Naive thymus-derived CD4-positive, alpha-beta T cell (primary cell): ENCODE measurements at regions not wholly inside any gene's neighbourhood (a gene's known extent, or its start where the extent isn't known, plus 50 kb on each side); places are given as distances from the start of the nearest gene placed in this dataset.

ENCODE experiments used
- ATAC-seq: fragments of 150-1000 bp; cut with Tn5 transposase; 2 replicates; pipeline ENCODE4 v1.10.0; 2021; ENCODE audit warnings: mild to moderate bottlenecking, moderate library complexity
- CTCF ChIA-PET: fragments of 350-600 bp; sonication (Branson Sonifier 250); formaldehyde crosslinking; loops from one replicate; lab custom pipeline; 2021; ENCODE audit warnings: antibody characterized with exemption; lab: Charles Lee
- POLR2A ChIA-PET: fragments of 350-600 bp; sonication (Branson Sonifier 250); formaldehyde crosslinking; loops from one replicate; lab custom pipeline; 2021; ENCODE audit warnings: antibody characterized with exemption, inconsistent platforms; lab: Charles Lee
- DNase-seq, 9 donors: peaks; one replicate each; pipeline versions ENCODE4 v3.0.0 to v3.0.0-alpha.2; 2020 to 2022; ENCODE audit warnings: mixed read lengths in 1 of 9
- H3K27ac ChIP-seq: one replicate; pipeline ENCODE4 v1.7.0; 2013; ENCODE audit warnings: mild to moderate bottlenecking, low read depth, low read length, moderate library complexity
- H3K27me3 ChIP-seq, 2 donors: one replicate each; pipeline ENCODE4 v1.7.0; 2013; ENCODE audit warnings: low read length in 2 of 2, mild to moderate bottlenecking in 2 of 2, moderate library complexity in 2 of 2; ENCODE audit not compliant: control insufficient read depth in 2 of 2, insufficient read depth in 2 of 2
- H3K36me3 ChIP-seq, 3 experiments: 1 replicate in 2 of 3; 2 replicates in 1 of 3; pipeline ENCODE4 v1.7.0; 2013; ENCODE audit warnings: low read length in 3 of 3, mild to moderate bottlenecking in 3 of 3, moderate library complexity in 1 of 3; ENCODE audit not compliant: insufficient read depth in 3 of 3, control insufficient read depth in 2 of 3
- H3K4me1 ChIP-seq, 2 donors: one replicate each; pipeline ENCODE4 v1.7.0; 2013; ENCODE audit warnings: low read length in 2 of 2, mild to moderate bottlenecking in 2 of 2, moderate library complexity in 1 of 2; ENCODE audit not compliant: control insufficient read depth in 2 of 2, insufficient read depth in 2 of 2
- H3K4me3 ChIP-seq: 2 replicates; pipeline ENCODE4 v1.7.0; 2013; ENCODE audit warnings: mild to moderate bottlenecking, low read length
- H3K9me3 ChIP-seq, 3 experiments: 1 replicate in 2 of 3; 2 replicates in 1 of 3; pipeline ENCODE4 v1.7.0; 2013; ENCODE audit warnings: low read length in 3 of 3; ENCODE audit not compliant: control insufficient read depth in 2 of 3
- H3K27ac Mint-ChIP-seq, 9 donors: one replicate each; pipeline ENCODE4 v1.8.0; 2020 to 2022; ENCODE audit warnings: mixed read lengths in 9 of 9, mild to moderate bottlenecking in 8 of 9, moderate library complexity in 5 of 9, inconsistent platforms in 2 of 9
- H3K27me3 Mint-ChIP-seq, 5 donors: one replicate each; pipeline ENCODE4 v1.8.0; 2021 to 2022; ENCODE audit warnings: mixed read lengths in 5 of 5, mild to moderate bottlenecking in 1 of 5
- H3K36me3 Mint-ChIP-seq, 5 donors: one replicate each; pipeline ENCODE4 v1.8.0; 2020 to 2022; ENCODE audit warnings: mixed read lengths in 5 of 5, mild to moderate bottlenecking in 3 of 5, inconsistent platforms in 1 of 5
- H3K4me1 Mint-ChIP-seq, 7 donors: one replicate each; pipeline ENCODE4 v1.8.0; 2020 to 2022; ENCODE audit warnings: mixed read lengths in 7 of 7, mild to moderate bottlenecking in 3 of 7, inconsistent platforms in 1 of 7
- H3K4me3 Mint-ChIP-seq, 10 donors: one replicate each; pipeline ENCODE4 v1.8.0; 2020 to 2022; ENCODE audit warnings: mild to moderate bottlenecking in 10 of 10, mixed read lengths in 10 of 10, moderate library complexity in 6 of 10, inconsistent platforms in 2 of 10
- H3K9me3 Mint-ChIP-seq, 11 donors: one replicate each; pipeline ENCODE4 v1.8.0; 2020 to 2022; ENCODE audit warnings: mixed read lengths in 11 of 11, mild to moderate bottlenecking in 4 of 11, inconsistent platforms in 1 of 11, moderate library complexity in 1 of 11
- intact Hi-C, 2 donors: fragments of 100-400 bp; cut with micrococcal nuclease; formaldehyde crosslinking; loops; one replicate each; pipeline ENCODE4 v1.15.1; 2023

DNA sequence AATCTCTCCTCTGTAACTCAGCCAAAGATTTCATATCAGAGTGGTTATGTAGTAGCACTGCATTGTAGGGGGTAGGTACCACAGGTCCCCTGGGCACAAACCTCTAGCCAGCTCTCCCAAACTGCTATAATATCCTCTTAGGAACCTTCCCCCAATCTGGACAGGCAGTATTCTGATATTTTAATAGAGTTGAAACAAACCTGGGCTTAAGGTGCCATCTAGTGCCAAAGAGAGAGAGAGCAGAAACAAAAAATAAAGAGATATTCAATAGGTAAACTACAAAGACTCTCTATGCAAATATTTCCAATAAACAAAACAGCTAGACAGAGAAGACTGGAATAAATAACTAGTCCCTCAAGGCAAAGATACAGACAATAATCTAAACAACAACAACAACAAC, 1070.0 kb downstream of the CDH11 start:
- Histone ChIP-seq H3K27me3 (no peaks in the 10 kb centered on the region), H3K27ac (no peak overlapping the region), H3K4me1 (no peaks in the 10 kb centered on the region), H3K9me3 (peaks cover 0 to 4% (median 1%) of the 10 kb centered on the region in 3 experiments), H3K36me3 (no peaks in the 10 kb centered on the region), H3K4me3 (no peak overlapping the region)
- Mint-ChIP-seq H3K27me3 (no peaks in the 10 kb centered on the region), H3K4me3 (no peak overlapping the region), H3K9me3 (peaks cover 0 to 36% (median 11%) of the 10 kb centered on the region in 11 donors), H3K4me1 (no peaks in the 10 kb centered on the region), H3K27ac (no peak overlapping the region), H3K36me3 (no peaks in the 10 kb centered on the region)
- POLR2A ChIA-PET = no interaction called here
- CTCF ChIA-PET = no interaction called here
- intact Hi-C loops = no loop called here
- ATAC-seq = no peak
- DNase-seq = no peak

DNA sequence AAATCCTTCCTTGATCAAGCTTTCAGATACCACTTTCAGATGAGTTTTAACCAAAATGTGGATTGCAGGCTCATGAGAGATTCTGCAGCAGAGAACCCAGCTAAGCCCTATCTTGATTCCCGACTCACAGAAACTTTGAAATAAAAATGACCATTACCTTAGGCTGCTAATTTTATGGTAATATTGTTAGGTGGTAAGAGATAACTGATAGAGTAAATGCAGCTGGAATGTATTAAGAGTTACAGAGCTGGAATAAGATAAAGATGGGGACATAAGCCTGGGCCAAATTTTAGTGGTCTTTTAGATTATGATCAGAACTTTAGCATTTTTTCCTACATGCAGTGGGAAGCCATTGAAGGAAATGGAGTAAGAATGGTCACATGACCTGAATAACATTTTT, 1074.0 kb downstream of the CDH11 start:
- Mint-ChIP-seq H3K27ac (no peak overlapping the region), H3K36me3 (peaks cover 0 to 4% (median 0%) of the 10 kb centered on the region in 5 donors), H3K4me1 (no peaks in the 10 kb centered on the region), H3K27me3 (no peaks in the 10 kb centered on the region), H3K9me3 (peaks cover 3 to 39% (median 13%) of the 10 kb centered on the region in 11 donors), H3K4me3 (no peak overlapping the region)
- Histone ChIP-seq H3K4me3 (no peak overlapping the region), H3K27me3 (no peaks in the 10 kb centered on the region), H3K36me3 (no peaks in the 10 kb centered on the region), H3K27ac (no peak overlapping the region), H3K4me1 (no peaks in the 10 kb centered on the region), H3K9me3 (no peaks in the 10 kb centered on the region)
- no peak for DNase-seq
- POLR2A ChIA-PET = no interaction called here
- CTCF ChIA-PET = no interaction called here
- intact Hi-C loops = no loop called here
- no peak for ATAC-seq

DNA sequence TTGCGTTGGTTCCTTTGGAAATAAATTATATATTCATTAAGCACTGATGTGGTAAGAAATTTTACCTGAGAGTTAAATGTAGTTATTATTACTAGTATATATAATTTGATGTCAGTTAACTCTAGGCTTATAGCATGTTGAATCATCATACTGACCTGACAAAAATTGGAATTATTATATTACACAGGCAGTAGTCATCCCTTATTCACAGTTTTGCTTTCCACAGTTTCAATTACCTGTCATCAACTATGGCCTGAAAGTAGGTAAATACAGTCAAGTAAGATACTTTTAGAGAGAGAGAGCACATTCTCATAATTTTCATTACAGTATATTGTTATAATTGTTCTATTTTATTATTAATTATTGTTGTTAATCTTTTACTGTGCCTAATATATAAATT, 1074.7 kb downstream of the CDH11 start:
- Mint-ChIP-seq H3K4me1 (no peaks in the 10 kb centered on the region), H3K36me3 (peaks cover 0 to 4% (median 0%) of the 10 kb centered on the region in 5 donors), H3K9me3 (peaks cover 3 to 38% (median 13%) of the 10 kb centered on the region in 11 donors), H3K27ac (no peak overlapping the region), H3K4me3 (no peak overlapping the region), H3K27me3 (no peaks in the 10 kb centered on the region)
- H3K36me3 ChIP-seq = no peaks in the 10 kb centered on the region
- no peaks in the 10 kb centered on the region for H3K27me3 ChIP-seq
- H3K4me1 ChIP-seq = no peaks in the 10 kb centered on the region
- ChIA-PET CTCF (no interaction called here), POLR2A (no interaction called here)
- no peak overlapping the region for H3K27ac ChIP-seq
- H3K4me3 ChIP-seq = no peak overlapping the region
- DNase-seq (no peak), ATAC-seq (no peak)
- H3K9me3 ChIP-seq = no peaks in the 10 kb centered on the region
- intact Hi-C loops = no loop called here

DNA sequence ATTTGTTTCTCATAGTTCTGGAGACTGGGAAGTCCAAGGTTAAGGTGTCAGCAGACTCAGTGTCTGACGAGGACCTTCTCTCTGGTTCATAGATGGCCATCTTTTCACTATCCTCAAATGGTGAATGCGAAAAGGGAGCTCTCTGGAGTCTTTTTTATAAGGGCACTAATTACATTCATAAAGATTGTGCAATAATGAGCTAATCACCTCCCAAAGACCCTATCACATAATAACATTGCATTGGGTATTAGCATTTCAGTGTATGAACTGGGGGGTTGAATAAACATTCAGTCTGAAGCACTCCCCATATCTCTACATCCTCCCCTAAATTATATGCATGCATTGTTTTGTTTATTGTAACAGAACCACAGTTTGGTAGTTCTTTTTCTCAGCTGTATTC, 1086.5 kb downstream of the CDH11 start:
- Mint-ChIP-seq H3K4me3 (no peak overlapping the region), H3K36me3 (no peaks in the 10 kb centered on the region), H3K27ac (no peak overlapping the region), H3K27me3 (no peaks in the 10 kb centered on the region), H3K4me1 (no peaks in the 10 kb centered on the region), H3K9me3 (peaks cover 3 to 43% (median 14%) of the 10 kb centered on the region in 11 donors)
- ChIA-PET CTCF (no interaction called here), POLR2A (no interaction called here)
- ATAC-seq (no peak), DNase-seq (no peak)
- Histone ChIP-seq H3K4me1 (no peaks in the 10 kb centered on the region), H3K27me3 (no peaks in the 10 kb centered on the region), H3K27ac (no peak overlapping the region), H3K36me3 (no peaks in the 10 kb centered on the region), H3K9me3 (no peaks in the 10 kb centered on the region), H3K4me3 (no peak overlapping the region)
- intact Hi-C loops = no loop called here

DNA sequence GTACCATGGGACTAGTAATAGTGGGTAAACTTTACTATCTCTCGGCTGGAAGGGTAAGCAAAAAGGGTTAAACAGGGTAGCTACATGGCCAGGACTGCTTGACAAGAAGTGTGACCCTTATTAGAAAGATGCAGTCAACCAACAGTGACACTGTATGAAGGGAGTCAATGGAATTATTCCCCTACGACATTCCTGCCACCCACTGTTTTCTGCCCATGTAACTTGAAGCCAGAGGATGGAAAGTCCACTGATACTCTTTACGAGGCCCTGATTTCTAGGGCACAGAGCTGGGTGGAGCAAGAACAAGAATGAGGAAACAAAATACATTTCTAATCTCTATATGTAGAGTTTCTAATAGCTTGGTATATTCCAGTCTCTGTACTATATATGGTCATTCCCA, 1102.5 kb downstream of the CDH11 start:
- Mint-ChIP-seq H3K9me3 (peaks cover 2 to 38% (median 11%) of the 10 kb centered on the region in 11 donors), H3K27me3 (no peaks in the 10 kb centered on the region), H3K27ac (no peak overlapping the region), H3K4me1 (no peaks in the 10 kb centered on the region), H3K36me3 (no peaks in the 10 kb centered on the region), H3K4me3 (no peak overlapping the region)
- intact Hi-C loops = no loop called here
- Histone ChIP-seq H3K27me3 (no peaks in the 10 kb centered on the region), H3K4me1 (no peaks in the 10 kb centered on the region), H3K4me3 (no peak overlapping the region), H3K27ac (no peak overlapping the region), H3K9me3 (no peaks in the 10 kb centered on the region), H3K36me3 (no peaks in the 10 kb centered on the region)
- no peak for DNase-seq
- ChIA-PET POLR2A (no interaction called here), CTCF (no interaction called here)
- no peak for ATAC-seq

DNA sequence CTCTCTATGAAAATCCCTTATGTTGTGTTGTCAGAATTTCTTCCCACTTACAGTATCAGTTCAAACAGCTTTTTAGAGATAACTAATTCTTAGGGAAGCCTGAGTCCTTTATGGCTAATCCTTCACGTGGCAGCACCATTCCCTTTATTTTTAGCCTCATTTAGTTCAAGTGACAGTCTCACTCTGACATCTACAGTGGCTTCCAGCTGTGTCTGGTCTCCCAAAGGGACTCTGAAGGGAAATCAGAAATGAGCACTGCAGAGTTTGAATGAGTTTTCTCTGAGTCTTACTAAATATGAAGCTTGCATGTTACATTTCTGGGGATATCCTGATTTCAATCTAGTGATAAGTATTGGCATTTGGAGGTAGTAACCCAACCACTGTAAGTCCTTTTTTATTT, 1104.1 kb downstream of the CDH11 start:
- H3K27me3 ChIP-seq = no peaks in the 10 kb centered on the region
- H3K27me3 Mint-ChIP-seq = no peaks in the 10 kb centered on the region
- H3K4me1 Mint-ChIP-seq = no peaks in the 10 kb centered on the region
- POLR2A ChIA-PET = no interaction called here
- no peak overlapping the region for H3K27ac Mint-ChIP-seq
- H3K4me3 Mint-ChIP-seq = no peak overlapping the region
- no peak overlapping the region for H3K4me3 ChIP-seq
- no peaks in the 10 kb centered on the region for H3K4me1 ChIP-seq
- no peaks in the 10 kb centered on the region for H3K36me3 ChIP-seq
- intact Hi-C loops = no loop called here
- H3K27ac ChIP-seq = no peak overlapping the region
- H3K9me3 Mint-ChIP-seq = peaks cover 4 to 38% (median 10%) of the 10 kb centered on the region in 11 donors
- H3K36me3 Mint-ChIP-seq = peaks cover 0 to 3% (median 0%) of the 10 kb centered on the region in 5 donors
- no peaks in the 10 kb centered on the region for H3K9me3 ChIP-seq
- CTCF ChIA-PET = no interaction called here
- ATAC-seq (no peak), DNase-seq (no peak)

DNA sequence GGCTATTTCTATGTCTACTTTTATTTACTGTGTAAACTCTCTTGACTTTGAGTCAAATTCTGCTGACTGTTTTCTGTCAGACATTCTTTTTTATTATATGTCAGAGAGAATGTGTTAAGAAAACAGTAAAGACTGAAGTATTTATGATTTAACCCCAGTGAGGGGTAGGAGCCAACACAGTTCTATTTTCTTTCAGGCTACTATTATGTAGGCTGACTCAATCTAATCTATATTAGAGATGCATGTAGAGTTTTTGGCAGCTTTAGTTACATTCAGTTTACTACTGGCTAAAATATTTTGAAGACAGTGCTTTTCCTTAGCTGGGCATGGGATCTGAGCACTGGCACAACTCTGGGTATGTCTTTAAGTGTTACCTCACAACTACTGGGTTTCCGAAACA, 1108.0 kb downstream of the CDH11 start:
- DNase-seq (no peak), ATAC-seq (no peak)
- no peaks in the 10 kb centered on the region for H3K4me1 ChIP-seq
- Mint-ChIP-seq H3K36me3 (peaks cover 0 to 7% (median 0%) of the 10 kb centered on the region in 5 donors), H3K4me3 (no peak overlapping the region), H3K4me1 (no peaks in the 10 kb centered on the region), H3K27me3 (no peaks in the 10 kb centered on the region), H3K27ac (no peak overlapping the region), H3K9me3 (peaks cover 6 to 51% (median 19%) of the 10 kb centered on the region in 11 donors)
- POLR2A ChIA-PET = no interaction called here
- H3K27me3 ChIP-seq = no peaks in the 10 kb centered on the region
- H3K9me3 ChIP-seq = no peaks in the 10 kb centered on the region
- no peak overlapping the region for H3K27ac ChIP-seq
- CTCF ChIA-PET = no interaction called here
- intact Hi-C loops = no loop called here
- no peak overlapping the region for H3K4me3 ChIP-seq
- H3K36me3 ChIP-seq = no peaks in the 10 kb centered on the region
